ENCODE measurements at regions not wholly inside any gene's neighbourhood (a gene's known extent, or its start where the extent isn't known, plus 50 kb on each side); places are given as distances from the start of the nearest gene placed in this dataset.

DNA sequence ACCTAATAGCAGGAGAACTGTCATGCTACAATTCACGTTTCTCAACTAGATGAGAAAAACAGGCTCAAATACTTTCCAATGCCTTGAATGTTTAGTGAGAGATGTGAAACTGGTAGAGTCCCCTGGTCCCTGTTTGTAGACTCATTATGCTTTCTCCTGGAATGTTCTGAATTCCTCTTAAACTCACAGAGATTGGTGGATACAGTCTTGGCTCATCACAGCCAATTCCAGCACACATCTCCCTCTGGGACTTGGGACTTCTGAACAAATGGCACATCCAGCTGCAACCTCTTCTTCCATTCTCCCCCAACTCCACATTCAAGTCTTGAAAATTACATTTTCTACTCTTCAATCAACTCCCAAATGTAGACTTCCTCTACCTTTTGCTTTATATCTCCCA, 58.4 kb upstream of the NT5C1B start:
- H3K4me3 ChIP-seq: no peak overlapping the region
- no peak for DNase-seq
- intact Hi-C loops (cut with DNase I): no loop called here
- no peaks in the 10 kb centered on the region for H3K36me3 ChIP-seq
- no peak for ATAC-seq
- H3K4me1 ChIP-seq: no peaks in the 10 kb centered on the region
- no peak overlapping the region for H3K27ac ChIP-seq
- no peaks in the 10 kb centered on the region for H3K27me3 ChIP-seq
- no peaks in the 10 kb centered on the region for H3K9me3 ChIP-seq
- TF ChIP-seq, protein P1, sequence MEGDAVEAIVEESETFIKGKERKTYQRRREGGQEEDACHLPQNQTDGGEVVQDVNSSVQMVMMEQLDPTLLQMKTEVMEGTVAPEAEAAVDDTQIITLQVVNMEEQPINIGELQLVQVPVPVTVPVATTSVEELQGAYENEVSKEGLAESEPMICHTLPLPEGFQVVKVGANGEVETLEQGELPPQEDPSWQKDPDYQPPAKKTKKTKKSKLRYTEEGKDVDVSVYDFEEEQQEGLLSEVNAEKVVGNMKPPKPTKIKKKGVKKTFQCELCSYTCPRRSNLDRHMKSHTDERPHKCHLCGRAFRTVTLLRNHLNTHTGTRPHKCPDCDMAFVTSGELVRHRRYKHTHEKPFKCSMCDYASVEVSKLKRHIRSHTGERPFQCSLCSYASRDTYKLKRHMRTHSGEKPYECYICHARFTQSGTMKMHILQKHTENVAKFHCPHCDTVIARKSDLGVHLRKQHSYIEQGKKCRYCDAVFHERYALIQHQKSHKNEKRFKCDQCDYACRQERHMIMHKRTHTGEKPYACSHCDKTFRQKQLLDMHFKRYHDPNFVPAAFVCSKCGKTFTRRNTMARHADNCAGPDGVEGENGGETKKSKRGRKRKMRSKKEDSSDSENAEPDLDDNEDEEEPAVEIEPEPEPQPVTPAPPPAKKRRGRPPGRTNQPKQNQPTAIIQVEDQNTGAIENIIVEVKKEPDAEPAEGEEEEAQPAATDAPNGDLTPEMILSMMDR (IDR thresholded peaks at IDR 0.05): no peak

- no peak for ATAC-seq
- Histone ChIP-seq H3K4me1 (no peaks in the 10 kb centered on the region), H3K27ac (no peak overlapping the region)
These were observed 55.9 kb upstream of the NT5C1B start for GRCh38 chr2:18645315-18645714.

GRCh38 chr2:18644115-18644462, 54.7 kb upstream of the NT5C1B start:
- Histone ChIP-seq H3K4me3 (no peak overlapping the region), H3K4me1 (no peaks in the 10 kb centered on the region), H3K36me3 (no peaks in the 10 kb centered on the region), H3K9me3 (no peaks in the 10 kb centered on the region), H3K27me3 (no peaks in the 10 kb centered on the region), H3K27ac (no peak overlapping the region)
- ATAC-seq (no peak), DNase-seq (no peak)
- intact Hi-C loops (cut with DNase I): no loop called here
- TF ChIP-seq, protein P1 (IDR thresholded peaks at IDR 0.05): no peak

More at GRCh38 chr2:18645315-18645714, 55.9 kb upstream of the NT5C1B start:
- H3K4me3 ChIP-seq: no peak overlapping the region
- intact Hi-C loops (cut with DNase I): no loop called here
- no peaks in the 10 kb centered on the region for H3K27me3 ChIP-seq
- no peaks in the 10 kb centered on the region for H3K9me3 ChIP-seq
- no peak for DNase-seq
- TF ChIP-seq, protein P1 (IDR thresholded peaks at IDR 0.05): no peak
- H3K36me3 ChIP-seq: no peaks in the 10 kb centered on the region

- intact Hi-C loops (cut with DNase I): no loop called here
- TF ChIP-seq, protein P1 (IDR thresholded peaks at IDR 0.05): no peak
- Histone ChIP-seq H3K27me3 (no peaks in the 10 kb centered on the region), H3K4me1 (no peaks in the 10 kb centered on the region), H3K4me3 (no peak overlapping the region), H3K27ac (no peak overlapping the region), H3K9me3 (no peaks in the 10 kb centered on the region), H3K36me3 (no peaks in the 10 kb centered on the region)
- DNase-seq (no peak), ATAC-seq (no peak)
These were observed 54.2 kb upstream of the NT5C1B start for GRCh38 chr2:18643326-18644114.

DNA sequence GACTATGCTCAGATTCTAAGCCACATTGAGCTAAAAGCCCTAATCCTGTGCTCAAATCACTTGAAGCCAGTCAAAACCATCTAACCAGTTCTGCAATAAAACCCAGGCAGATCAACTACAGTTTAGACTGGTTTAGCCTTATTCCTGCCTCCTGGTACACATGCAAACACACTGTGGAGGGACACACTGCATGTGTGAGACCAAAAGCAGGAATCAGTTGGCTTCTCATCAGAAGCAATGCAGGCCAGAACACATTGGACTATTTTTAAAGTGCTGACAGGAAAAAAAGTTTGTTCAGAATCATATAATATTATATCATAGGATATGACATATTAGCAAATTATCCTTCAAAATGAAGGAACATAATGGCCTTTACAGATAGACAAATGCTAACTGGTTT, 52.5 kb upstream of the NT5C1B start:
- Histone ChIP-seq H3K4me3 (no peak overlapping the region), H3K36me3 (no peaks in the 10 kb centered on the region), H3K4me1 (no peaks in the 10 kb centered on the region), H3K9me3 (peaks cover 1% of the 10 kb centered on the region), H3K27ac (no peak overlapping the region), H3K27me3 (no peaks in the 10 kb centered on the region)
- ATAC-seq (no peak), DNase-seq (no peak)
- TF ChIP-seq, protein P1 (IDR thresholded peaks at IDR 0.05): no peak
- intact Hi-C loops (cut with DNase I): no loop called here

Measured in upper lobe of right lung (tissue), 1 donor.